HepG2 (cell line): ENCODE measurements at regions not wholly inside any gene's neighbourhood (a gene's known extent, or its start where the extent isn't known, plus 50 kb on each side); places are given as distances from the start of the nearest gene placed in this dataset.

ENCODE experiments used
- ATAC-seq: fragments of 200-7000 bp; cut with Tn5 transposase; 3 replicates; pipeline ENCODE4 v1.9.1; 2020; ENCODE audit warnings: mild to moderate bottlenecking, moderate library complexity
- BruUV-seq: library from RNA; stranded (reverse); fragments of 400-500 nt; replicated peaks from 2 replicates; lab custom pipeline; 2021; lab: Mats Ljungman, UMichigan
- CTCF ChIA-PET: fragments of 300-600 bp; formaldehyde crosslinking; extraction: SDS; loops from one replicate; lab custom pipeline; 2021; ENCODE audit warnings: low total read pairs, inconsistent platforms, low intra/inter-chr PET ratio; lab: Yijun Ruan, JAX
- POLR2A ChIA-PET: fragments of 350-600 bp; sonication (Branson Sonifier 250); formaldehyde crosslinking; loops from one replicate; lab custom pipeline; 2020; ENCODE audit warnings: antibody characterized with exemption, inconsistent platforms; lab: Yijun Ruan, JAX
- DNase-seq: peaks from one replicate; pipeline ENCODE4 v3.0.0-alpha.2; 2015; ENCODE audit warnings: low spot score
- FAIRE-seq: peaks from 3 replicates; lab custom pipeline; 2011; peaks lifted over from hg19 to GRCh38; lab: Jason Lieb, UNC
- H2AFZ ChIP-seq: one replicate; pipeline ENCODE4 v1.6.1; 2011; ENCODE audit warnings: low read length, inconsistent platforms
- H3K27ac ChIP-seq: fragments of 300-600 bp; 3 replicates; pipeline ENCODE4 v1.8.0; 2011; ENCODE audit warnings: mixed run types, mild to moderate bottlenecking, mixed read lengths, low read length, inconsistent platforms; ENCODE audit not compliant: insufficient read depth; ENCODE audit errors: extremely low read length
- H3K27me3 ChIP-seq, 2 experiments: fragments of 200-600 bp in 1 of 2; 2 replicates in 1 of 2; 3 replicates in 1 of 2; pipeline versions ENCODE4 v1.6.0 to v1.8.0; 2011; ENCODE audit warnings: low read length in 2 of 2, mild to moderate bottlenecking in 2 of 2, moderate library complexity in 2 of 2, inconsistent platforms in 1 of 2; ENCODE audit not compliant: insufficient read depth in 2 of 2, control insufficient read depth in 1 of 2
- H3K36me3 ChIP-seq, 2 experiments: fragments of 200-600 bp in 1 of 2; replicated peaks in 1 of 2; 2 replicates in 1 of 2; 3 replicates in 1 of 2; pipeline versions ENCODE4 v1.5.1 to v1.8.0; 2011; ENCODE audit warnings: low read length in 2 of 2, inconsistent platforms in 1 of 2; ENCODE audit not compliant: insufficient read depth in 2 of 2, control insufficient read depth in 1 of 2
- H3K4me1 ChIP-seq: 2 replicates; pipeline ENCODE4 v1.5.1; 2012; ENCODE audit warnings: low read length, inconsistent platforms; ENCODE audit not compliant: insufficient read depth
- H3K4me2 ChIP-seq: 2 replicates; pipeline ENCODE4 v1.6.0; 2011; ENCODE audit warnings: low read depth, low read length, inconsistent platforms
- H3K4me3 ChIP-seq, 3 experiments: fragments of 200-600 bp in 1 of 3; sonication (generic), shearing (Covaris generic) in 1 of 3; replicated peaks in 1 of 3; 2 replicates each; pipeline ENCODE4 v1.5.1; 2011 to 2016; ENCODE audit warnings: low read length in 3 of 3, inconsistent platforms in 2 of 3, low read depth in 2 of 3, mild to moderate bottlenecking in 2 of 3, control low read depth in 1 of 3, mixed read lengths in 1 of 3; ENCODE audit not compliant: insufficient read depth in 1 of 3
- H3K79me2 ChIP-seq: one replicate; pipeline ENCODE4 v1.6.1; 2011; ENCODE audit warnings: low read length, inconsistent platforms; ENCODE audit not compliant: insufficient read depth
- H3K9ac ChIP-seq: 2 replicates; pipeline ENCODE4 v1.6.0; 2011; ENCODE audit warnings: mild to moderate bottlenecking, low read depth, low read length, inconsistent platforms; ENCODE audit not compliant: insufficient read depth
- H3K9me3 ChIP-seq: 2 replicates; pipeline ENCODE4 v1.5.1; 2012; ENCODE audit warnings: mild to moderate bottlenecking, low read length
- H4K20me1 ChIP-seq: 2 replicates; pipeline ENCODE4 v1.6.0; 2011; ENCODE audit warnings: inconsistent platforms, mild to moderate bottlenecking, low read length, moderate library complexity; ENCODE audit not compliant: insufficient read depth
- CBX2 ChIP-seq, 2 experiments: fragments of 200-600 bp in 1 of 2; sonication (generic); formaldehyde crosslinking in 1 of 2; IDR thresholded peaks; 2 replicates each; pipeline versions ENCODE4 v1.7.0 to v1.8.1; 2018 to 2022; ENCODE audit warnings: low read depth in 2 of 2, low read length in 1 of 2, mild to moderate bottlenecking in 1 of 2, missing genetic modification reagents in 1 of 2
- CREB3 ChIP-seq: sonication (generic); formaldehyde crosslinking; IDR thresholded peaks from 2 replicates; pipeline ENCODE4 v1.5.0; 2020; ENCODE audit warnings: missing genetic modification reagents
- HBP1 ChIP-seq: IDR thresholded peaks from 2 replicates; pipeline ENCODE4 v1.6.1; 2016; ENCODE audit warnings: low read depth, control low read depth
- MLLT10 ChIP-seq: sonication (generic); formaldehyde crosslinking; IDR thresholded peaks from 2 replicates; pipeline ENCODE4 v1.4.0; 2020; ENCODE audit warnings: missing genetic modification reagents
- NR2F1 ChIP-seq, 2 experiments: fragments of 450-650 bp in 1 of 2; formaldehyde crosslinking in 1 of 2; IDR thresholded peaks; 2 replicates each; pipeline versions ENCODE4 v1.5.0 to v1.6.1; 2016 to 2020; ENCODE audit warnings: mild to moderate bottlenecking in 1 of 2, missing compliant biosample characterization in 1 of 2, missing genetic modification reagents in 1 of 2, moderate library complexity in 1 of 2
- NR2F6 ChIP-seq, 2 experiments: IDR thresholded peaks; 2 replicates each; pipeline ENCODE4 v1.6.1; 2016; ENCODE audit warnings: antibody characterized with exemption in 1 of 2, mild to moderate bottlenecking in 1 of 2
- SETDB1 ChIP-seq: sonication (generic); formaldehyde crosslinking; IDR thresholded peaks from 2 replicates; pipeline ENCODE4 v1.5.1; 2020; ENCODE audit warnings: missing genetic modification reagents, mild to moderate bottlenecking, borderline replicate concordance
- STAT5B ChIP-seq: sonication (generic); formaldehyde crosslinking; IDR thresholded peaks from 2 replicates; pipeline ENCODE4 v1.4.0; 2020; ENCODE audit warnings: missing genetic modification reagents
- ZBTB3 ChIP-seq: sonication (generic); formaldehyde crosslinking; IDR thresholded peaks from 2 replicates; pipeline ENCODE4 v1.4.0; 2020; ENCODE audit warnings: low read depth, mild to moderate bottlenecking, moderate library complexity, missing genetic modification reagents, borderline replicate concordance
- ZBTB46 ChIP-seq: sonication (generic); formaldehyde crosslinking; IDR thresholded peaks from 2 replicates; pipeline ENCODE4 v1.4.0; 2020; ENCODE audit warnings: mild to moderate bottlenecking, missing genetic modification reagents, borderline replicate concordance
- ZNF18 ChIP-seq: sonication (generic); formaldehyde crosslinking; IDR thresholded peaks from 2 replicates; pipeline ENCODE4 v1.8.0; 2022; ENCODE audit warnings: mild to moderate bottlenecking, missing genetic modification reagents; ENCODE audit not compliant: insufficient replicate concordance
- ZNF460 ChIP-seq: sonication (generic); formaldehyde crosslinking; IDR thresholded peaks from 2 replicates; pipeline ENCODE4 v1.5.1; 2020; ENCODE audit warnings: missing genetic modification reagents, mild to moderate bottlenecking, borderline replicate concordance
- ZNF572 ChIP-seq: sonication (generic); formaldehyde crosslinking; IDR thresholded peaks from 2 replicates; pipeline ENCODE4 v1.5.1; 2020; ENCODE audit warnings: mild to moderate bottlenecking, missing genetic modification reagents
- ZNF672 ChIP-seq: sonication (generic); formaldehyde crosslinking; IDR thresholded peaks from 2 replicates; pipeline ENCODE4 v1.8.1; 2022; ENCODE audit warnings: missing genetic modification reagents
- ZNF747 ChIP-seq: sonication (generic); formaldehyde crosslinking; IDR thresholded peaks from 2 replicates; pipeline ENCODE4 v1.8.1; 2023; ENCODE audit warnings: missing genetic modification reagents, mild to moderate bottlenecking, borderline replicate concordance
- WGBS: methylation state at CpG from one replicate; pipeline ENCODE4 v1.1.6; 2017; ENCODE audit warnings: low lambda C conversion rate; 5-methylcytosine and 5-hydroxymethylcytosine counted together
- in situ Hi-C: cut with HindIII; loops from 2 replicates; pipeline ENCODE4 v1.10.0; 2017; ENCODE audit warnings: low pct_unique_long_range_greater_than_20kb; ENCODE audit not compliant: extremely low pct_ligation_motif_present
- intact Hi-C: fragments of 100-400 bp; cut with micrococcal nuclease; formaldehyde crosslinking; loops from one replicate; pipeline ENCODE4 v1.10.0; 2022; ENCODE audit not compliant: unreplicated experiment

- no peak for TF ChIP-seq HBP1 (CRISPR knock-in tag)
These were observed 384.7 kb downstream of the FIGN start (continued) for GRCh38 chr2:163351143-163351542.

GRCh38 chr2:163348857-163349380 lies 386.9 kb downstream of the FIGN start:
- ATAC-seq: peak; percentile 76
- DNase-seq: peak; percentile 34
- no peaks in the 10 kb centered on the region for H3K36me3 ChIP-seq
- 54% methylated on average over 8 of the region's 8 CpGs for WGBS
- in situ Hi-C loops (loop anchor here (5.0 to 25.0 kb wide), 3 partner anchors 536 to 1138 kb away; no protein-coding TSS in a partner anchor), intact Hi-C loops (loop anchor here (10.0 kb wide), 1 partner anchor 154 kb away; no protein-coding TSS in a partner anchor)
- BruUV-seq: no TSS peak
- no peaks in the 10 kb centered on the region for H3K27me3 ChIP-seq
- H3K79me2 ChIP-seq: no peaks in the 10 kb centered on the region
- no peak overlapping the region for H3K27ac ChIP-seq
- ChIA-PET POLR2A (no interaction called here), CTCF (no interaction called here)
- H3K9ac ChIP-seq: no peak overlapping the region
- H3K9me3 ChIP-seq: no peaks in the 10 kb centered on the region
- no peak overlapping the region for H2AFZ ChIP-seq
- H3K4me2 ChIP-seq: no peak overlapping the region
- no peaks in the 10 kb centered on the region for H3K4me1 ChIP-seq
- H4K20me1 ChIP-seq: no peaks in the 10 kb centered on the region
- no peak overlapping the region for H3K4me3 ChIP-seq
- FAIRE-seq: no peak
- no peak for TF ChIP-seq CREB3 (CRISPR knock-in tag)
- TF ChIP-seq ZNF572 (CRISPR knock-in tag): no peak
- TF ChIP-seq ZNF672: no peak
- TF ChIP-seq NR2F6 (IDR thresholded peaks at IDR 0.05): peak; percentile 72
- peak; percentile 34; the same call in 1 of the 2 replicates for TF ChIP-seq NR2F6 (CRISPR knock-in tag; IDR thresholded peaks at IDR 0.05)
- no peak for TF ChIP-seq ZNF747 (CRISPR knock-in tag)
- TF ChIP-seq ZNF18 (CRISPR knock-in tag): no peak
- TF ChIP-seq ZNF460: no peak
- TF ChIP-seq SETDB1 (CRISPR knock-in tag): no peak
- TF ChIP-seq ZBTB3 (CRISPR knock-in tag): no peak
- TF ChIP-seq MLLT10: no peak
- TF ChIP-seq ZBTB46 (CRISPR knock-in tag): no peak
- TF ChIP-seq CBX2 (IDR thresholded peaks at IDR 0.05; ENCODE audit: low read depth, low read length): no peak
- no peak for TF ChIP-seq CBX2 (CRISPR knock-in tag; IDR thresholded peaks at IDR 0.05; ENCODE audit: low read depth)
- TF ChIP-seq NR2F1 (CRISPR knock-in tag; IDR thresholded peaks at IDR 0.05): peak; percentile 14 to 84; a peak in 2 of 4 replicates
- no peak for TF ChIP-seq STAT5B (CRISPR knock-in tag)
